ENCODE measurements at regions not wholly inside any gene's neighbourhood (a gene's known extent, or its start where the extent isn't known, plus 50 kb on each side); places are given as distances from the start of the nearest gene placed in this dataset.

GRCh38 chr6:45780523-45780922 lies 235.1 kb downstream of the CLIC5 start:
- no peak for TF ChIP-seq CTCF (IDR thresholded peaks at IDR 0.05; ENCODE audit: borderline replicate concordance, extremely low read depth, low read length, poor library complexity, severe bottlenecking)
- TF ChIP-seq EZH2 (IDR thresholded peaks at IDR 0.05; ENCODE audit: borderline replicate concordance, low read depth, low read length, severe bottlenecking) = no peak
